ENCODE measurements at regions not wholly inside any gene's neighbourhood (a gene's known extent, or its start where the extent isn't known, plus 50 kb on each side); places are given as distances from the start of the nearest gene placed in this dataset.

DNA sequence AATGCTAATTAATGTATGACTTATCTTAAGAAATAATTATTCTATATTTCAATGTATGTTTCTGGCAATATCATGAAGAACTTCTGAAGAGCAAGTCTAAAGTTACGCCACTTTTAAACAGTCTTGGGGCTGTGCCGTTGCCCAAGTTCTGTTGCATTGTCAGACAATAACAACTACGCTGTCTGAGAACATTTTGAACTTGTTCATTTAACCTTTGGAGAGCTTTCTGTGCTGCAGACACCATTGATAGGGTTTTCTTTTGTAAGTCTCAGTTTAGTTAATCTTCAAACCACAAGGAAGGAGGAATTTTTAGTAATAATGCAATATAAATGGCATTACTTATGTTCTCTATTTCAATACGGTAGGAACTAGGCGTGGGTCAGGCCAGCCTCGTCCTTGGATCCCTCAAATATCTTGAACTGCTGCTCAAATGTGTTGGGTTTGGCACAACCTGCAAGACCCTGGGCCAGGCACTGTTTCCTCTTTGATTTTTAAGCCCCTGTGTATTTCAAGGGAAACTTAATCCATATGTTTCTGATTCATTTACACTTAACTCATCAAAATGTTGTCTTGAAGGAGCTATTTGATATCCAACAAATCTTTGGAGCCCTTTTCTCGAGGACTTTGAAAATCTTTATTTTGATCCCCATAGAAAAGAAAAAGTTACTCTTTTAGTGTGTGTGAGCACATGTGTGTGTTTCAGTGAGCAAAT, 215.5 kb downstream of the INHBA start:
- TF ChIP-seq POLR2A (IDR thresholded peaks at IDR 0.05; ENCODE audit: low read length) (no peak), GATA1 (IDR thresholded peaks at IDR 0.05; ENCODE audit: low read depth, low read length) (no peak)

All from erythroblast (primary cell).